HepG2 (cell line): ENCODE measurements at regions not wholly inside any gene's neighbourhood (a gene's known extent, or its start where the extent isn't known, plus 50 kb on each side); places are given as distances from the start of the nearest gene placed in this dataset.

Experiments used
- ATAC-seq: fragments of 200-7000 bp; cut with Tn5 transposase; 3 replicates; pipeline ENCODE4 v1.9.1; 2020; ENCODE audit warnings: mild to moderate bottlenecking, moderate library complexity
- BruUV-seq: library from RNA; stranded (reverse); fragments of 400-500 nt; replicated peaks from 2 replicates; lab custom pipeline; 2021; lab: Mats Ljungman, UMichigan
- CTCF ChIA-PET: fragments of 300-600 bp; formaldehyde crosslinking; extraction: SDS; loops from one replicate; lab custom pipeline; 2021; ENCODE audit warnings: low total read pairs, inconsistent platforms, low intra/inter-chr PET ratio; lab: Yijun Ruan, JAX
- POLR2A ChIA-PET: fragments of 350-600 bp; sonication (Branson Sonifier 250); formaldehyde crosslinking; loops from one replicate; lab custom pipeline; 2020; ENCODE audit warnings: antibody characterized with exemption, inconsistent platforms; lab: Yijun Ruan, JAX
- DNase-seq: peaks from one replicate; pipeline ENCODE4 v3.0.0-alpha.2; 2015; ENCODE audit warnings: low spot score
- FAIRE-seq: peaks from 3 replicates; lab custom pipeline; 2011; peaks lifted over from hg19 to GRCh38; lab: Jason Lieb, UNC
- H2AFZ ChIP-seq: one replicate; pipeline ENCODE4 v1.6.1; 2011; ENCODE audit warnings: low read length, inconsistent platforms
- H3K27ac ChIP-seq: fragments of 300-600 bp; 3 replicates; pipeline ENCODE4 v1.8.0; 2011; ENCODE audit warnings: mixed run types, mild to moderate bottlenecking, mixed read lengths, low read length, inconsistent platforms; ENCODE audit not compliant: insufficient read depth; ENCODE audit errors: extremely low read length
- H3K27me3 ChIP-seq, 2 experiments: fragments of 200-600 bp in 1 of 2; 2 replicates in 1 of 2; 3 replicates in 1 of 2; pipeline versions ENCODE4 v1.6.0 to v1.8.0; 2011; ENCODE audit warnings: low read length in 2 of 2, mild to moderate bottlenecking in 2 of 2, moderate library complexity in 2 of 2, inconsistent platforms in 1 of 2; ENCODE audit not compliant: insufficient read depth in 2 of 2, control insufficient read depth in 1 of 2
- H3K36me3 ChIP-seq, 2 experiments: fragments of 200-600 bp in 1 of 2; replicated peaks in 1 of 2; 2 replicates in 1 of 2; 3 replicates in 1 of 2; pipeline versions ENCODE4 v1.5.1 to v1.8.0; 2011; ENCODE audit warnings: low read length in 2 of 2, inconsistent platforms in 1 of 2; ENCODE audit not compliant: insufficient read depth in 2 of 2, control insufficient read depth in 1 of 2
- H3K4me1 ChIP-seq: 2 replicates; pipeline ENCODE4 v1.5.1; 2012; ENCODE audit warnings: low read length, inconsistent platforms; ENCODE audit not compliant: insufficient read depth
- H3K4me2 ChIP-seq: 2 replicates; pipeline ENCODE4 v1.6.0; 2011; ENCODE audit warnings: low read depth, low read length, inconsistent platforms
- H3K4me3 ChIP-seq, 3 experiments: fragments of 200-600 bp in 1 of 3; sonication (generic), shearing (Covaris generic) in 1 of 3; replicated peaks in 1 of 3; 2 replicates each; pipeline ENCODE4 v1.5.1; 2011 to 2016; ENCODE audit warnings: low read length in 3 of 3, inconsistent platforms in 2 of 3, low read depth in 2 of 3, mild to moderate bottlenecking in 2 of 3, control low read depth in 1 of 3, mixed read lengths in 1 of 3; ENCODE audit not compliant: insufficient read depth in 1 of 3
- H3K79me2 ChIP-seq: one replicate; pipeline ENCODE4 v1.6.1; 2011; ENCODE audit warnings: low read length, inconsistent platforms; ENCODE audit not compliant: insufficient read depth
- H3K9ac ChIP-seq: 2 replicates; pipeline ENCODE4 v1.6.0; 2011; ENCODE audit warnings: mild to moderate bottlenecking, low read depth, low read length, inconsistent platforms; ENCODE audit not compliant: insufficient read depth
- H3K9me3 ChIP-seq: 2 replicates; pipeline ENCODE4 v1.5.1; 2012; ENCODE audit warnings: mild to moderate bottlenecking, low read length
- H4K20me1 ChIP-seq: 2 replicates; pipeline ENCODE4 v1.6.0; 2011; ENCODE audit warnings: inconsistent platforms, mild to moderate bottlenecking, low read length, moderate library complexity; ENCODE audit not compliant: insufficient read depth
- FOXC1 ChIP-seq: sonication (generic); formaldehyde crosslinking; IDR thresholded peaks from 2 replicates; pipeline ENCODE4 v1.8.0; 2022; ENCODE audit warnings: mild to moderate bottlenecking, missing genetic modification reagents, borderline replicate concordance
- PHF5A ChIP-seq: IDR thresholded peaks from one replicate; pipeline ENCODE4 v1.6.1; 2018; ENCODE audit warnings: low read depth, missing genetic modification reagents; ENCODE audit not compliant: unreplicated experiment
- REPIN1 ChIP-seq: sonication (generic); formaldehyde crosslinking; IDR thresholded peaks from 2 replicates; pipeline ENCODE4 v1.8.0; 2022; ENCODE audit warnings: missing genetic modification reagents, low read depth, mild to moderate bottlenecking, borderline replicate concordance
- SPEN ChIP-seq: sonication (generic); formaldehyde crosslinking; IDR thresholded peaks from 2 replicates; pipeline ENCODE4 v1.5.1; 2020; ENCODE audit warnings: low read depth, mild to moderate bottlenecking, missing genetic modification reagents
- TCF7L2 ChIP-seq: IDR thresholded peaks from 2 replicates; pipeline ENCODE4 v1.6.1; 2011; ENCODE audit warnings: mild to moderate bottlenecking, low read depth, low read length, moderate library complexity
- ZFP90 ChIP-seq: sonication (generic); formaldehyde crosslinking; IDR thresholded peaks from 2 replicates; pipeline ENCODE4 v1.8.0; 2022; ENCODE audit warnings: missing genetic modification reagents, mild to moderate bottlenecking, inconsistent platforms, borderline replicate concordance
- ZKSCAN1 ChIP-seq: fragments of 150-350 bp; IDR thresholded peaks from 2 replicates; pipeline ENCODE4 v1.6.1; 2014; ENCODE audit warnings: low read length
- ZMYM2 ChIP-seq: sonication (generic); formaldehyde crosslinking; IDR thresholded peaks from 2 replicates; pipeline ENCODE4 v1.8.0; 2022; ENCODE audit warnings: mild to moderate bottlenecking, missing genetic modification reagents
- ZNF331 ChIP-seq: sonication (generic); formaldehyde crosslinking; IDR thresholded peaks from 2 replicates; pipeline ENCODE4 v1.4.0; 2020; ENCODE audit warnings: missing genetic modification reagents
- ZNF629 ChIP-seq: sonication (generic); formaldehyde crosslinking; conservative IDR thresholded peaks from 2 replicates; pipeline ENCODE4 v1.5.0; 2020; ENCODE audit warnings: missing genetic modification reagents
- WGBS: methylation state at CpG from one replicate; pipeline ENCODE4 v1.1.6; 2017; ENCODE audit warnings: low lambda C conversion rate; 5-methylcytosine and 5-hydroxymethylcytosine counted together
- in situ Hi-C: cut with HindIII; loops from 2 replicates; pipeline ENCODE4 v1.10.0; 2017; ENCODE audit warnings: low pct_unique_long_range_greater_than_20kb; ENCODE audit not compliant: extremely low pct_ligation_motif_present
- intact Hi-C: fragments of 100-400 bp; cut with micrococcal nuclease; formaldehyde crosslinking; loops from one replicate; pipeline ENCODE4 v1.10.0; 2022; ENCODE audit not compliant: unreplicated experiment

DNA sequence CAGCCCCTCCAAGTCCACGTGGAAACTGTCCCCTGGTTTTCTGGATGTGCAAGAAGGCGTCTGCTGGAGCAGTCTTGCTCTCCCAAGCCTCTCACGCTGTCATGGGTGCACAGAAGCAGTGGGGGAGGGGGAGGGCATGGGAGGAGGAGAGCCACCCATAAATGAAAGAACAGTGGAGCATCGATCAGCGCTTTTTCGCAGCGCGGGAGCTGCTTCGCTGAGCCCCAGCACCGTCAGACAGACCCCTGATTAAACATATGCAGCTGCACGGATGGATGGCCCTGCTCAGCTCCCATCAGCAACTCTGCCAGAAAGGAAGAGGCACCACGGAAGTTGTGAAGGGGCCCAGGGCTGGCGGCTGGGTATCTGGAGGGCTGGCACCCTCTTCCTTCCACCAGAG lies 264.9 kb downstream of the UQCRFS1 start:
- ChIA-PET CTCF (no interaction called here), POLR2A (no interaction called here)
- DNase-seq (no peak), ATAC-seq (no peak), FAIRE-seq (no peak)
- TF ChIP-seq ZNF331: no peak
- WGBS: 57% methylated on average over 7 of the region's 13 CpGs
- Histone ChIP-seq H3K9ac (no peak overlapping the region), H3K4me3 (no peak overlapping the region), H3K36me3 (no peaks in the 10 kb centered on the region), H4K20me1 (no peaks in the 10 kb centered on the region), H3K27ac (no peak overlapping the region), H3K4me1 (no peaks in the 10 kb centered on the region), H3K27me3 (no peaks in the 10 kb centered on the region), H3K79me2 (no peaks in the 10 kb centered on the region), H2AFZ (no peak overlapping the region), H3K9me3 (peaks cover 7% of the 10 kb centered on the region), H3K4me2 (no peak overlapping the region)
- in situ Hi-C loops: no loop called here
- no TSS peak for BruUV-seq
- intact Hi-C loops: no loop called here

DNA sequence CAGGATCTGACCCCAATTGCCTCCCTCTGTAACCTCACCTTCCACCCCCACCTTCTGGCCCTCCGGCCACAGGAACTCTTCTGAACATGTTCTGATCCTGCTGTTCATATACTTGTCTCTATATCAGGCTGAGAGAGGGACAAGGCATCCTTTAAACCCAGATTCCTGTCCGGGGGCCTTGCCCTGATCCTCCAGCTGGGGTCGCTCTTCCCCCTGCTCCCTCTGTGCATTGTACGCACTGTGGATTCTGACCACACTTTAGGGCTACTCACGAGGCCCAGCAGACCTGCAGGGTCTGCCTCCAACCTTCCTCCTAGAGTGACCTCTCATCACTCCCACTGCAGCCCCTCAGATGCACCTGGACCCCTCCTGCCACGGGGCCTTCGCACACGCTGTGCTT lies 269.3 kb downstream of the UQCRFS1 start:
- ATAC-seq (no peak), DNase-seq (no peak), FAIRE-seq (no peak)
- Histone ChIP-seq H3K4me1 (no peaks in the 10 kb centered on the region), H4K20me1 (no peaks in the 10 kb centered on the region), H3K79me2 (no peaks in the 10 kb centered on the region), H3K27ac (no peak overlapping the region), H3K4me2 (no peak overlapping the region), H3K9me3 (no peaks in the 10 kb centered on the region), H3K36me3 (no peaks in the 10 kb centered on the region), H2AFZ (no peak overlapping the region), H3K9ac (no peak overlapping the region), H3K4me3 (no peak overlapping the region), H3K27me3 (no peaks in the 10 kb centered on the region)
- 17% methylated on average over 8 of the region's 8 CpGs for WGBS
- ChIA-PET CTCF (no interaction called here), POLR2A (no interaction called here)
- intact Hi-C loops: no loop called here
- TF ChIP-seq ZMYM2 (CRISPR knock-in tag) (no peak), SPEN (CRISPR knock-in tag) (no peak), TCF7L2 (no peak), PHF5A (no peak), ZKSCAN1 (no peak), ZNF629 (CRISPR knock-in tag) (no peak), FOXC1 (no peak), ZFP90 (CRISPR knock-in tag) (no peak), REPIN1 (CRISPR knock-in tag) (no peak)
- in situ Hi-C loops: no loop called here
- no TSS peak for BruUV-seq
